Nephron progenitor cell (in vitro differentiated cells): ENCODE measurements at regions not wholly inside any gene's neighbourhood (a gene's known extent, or its start where the extent isn't known, plus 50 kb on each side); places are given as distances from the start of the nearest gene placed in this dataset.

ENCODE experiments used
- DNase-seq: peaks from one replicate; pipeline ENCODE4 v3.0.0; 2021
- H3K27ac Mint-ChIP-seq: 2 replicates; pipeline ENCODE4 v1.8.0; 2021; ENCODE audit warnings: mild to moderate bottlenecking, moderate library complexity, mixed read lengths
- H3K27me3 Mint-ChIP-seq: 2 replicates; pipeline ENCODE4 v1.8.0; 2021; ENCODE audit warnings: mild to moderate bottlenecking, low read depth, mixed read lengths; ENCODE audit not compliant: poor library complexity
- H3K36me3 Mint-ChIP-seq: 2 replicates; pipeline ENCODE4 v1.8.0; 2021; ENCODE audit warnings: low read depth, mixed read lengths
- H3K4me1 Mint-ChIP-seq: 2 replicates; pipeline ENCODE4 v1.8.0; 2021; ENCODE audit warnings: mixed read lengths
- H3K4me3 Mint-ChIP-seq: 2 replicates; pipeline ENCODE4 v1.8.0; 2021; ENCODE audit warnings: mild to moderate bottlenecking, moderate library complexity, mixed read lengths
- H3K9me3 Mint-ChIP-seq: 2 replicates; pipeline ENCODE4 v1.8.0; 2021; ENCODE audit warnings: mild to moderate bottlenecking, moderate library complexity, mixed read lengths
- TF ChIP-seq, protein P1 (sequence below): fragments of 200-600 bp; sonication (generic); IDR thresholded peaks from 2 replicates; pipeline ENCODE4 v1.5.0; 2021; ENCODE audit warnings: antibody characterized with exemption

GRCh38 chr11:8838248-8838647, 72.7 kb upstream of the AKIP1 start:
- no peaks in the 10 kb centered on the region for H3K9me3 Mint-ChIP-seq
- H3K4me3 Mint-ChIP-seq: no peak overlapping the region
- peak overlapping the region; percentile 58 for H3K27ac Mint-ChIP-seq
- TF ChIP-seq, protein P1, sequence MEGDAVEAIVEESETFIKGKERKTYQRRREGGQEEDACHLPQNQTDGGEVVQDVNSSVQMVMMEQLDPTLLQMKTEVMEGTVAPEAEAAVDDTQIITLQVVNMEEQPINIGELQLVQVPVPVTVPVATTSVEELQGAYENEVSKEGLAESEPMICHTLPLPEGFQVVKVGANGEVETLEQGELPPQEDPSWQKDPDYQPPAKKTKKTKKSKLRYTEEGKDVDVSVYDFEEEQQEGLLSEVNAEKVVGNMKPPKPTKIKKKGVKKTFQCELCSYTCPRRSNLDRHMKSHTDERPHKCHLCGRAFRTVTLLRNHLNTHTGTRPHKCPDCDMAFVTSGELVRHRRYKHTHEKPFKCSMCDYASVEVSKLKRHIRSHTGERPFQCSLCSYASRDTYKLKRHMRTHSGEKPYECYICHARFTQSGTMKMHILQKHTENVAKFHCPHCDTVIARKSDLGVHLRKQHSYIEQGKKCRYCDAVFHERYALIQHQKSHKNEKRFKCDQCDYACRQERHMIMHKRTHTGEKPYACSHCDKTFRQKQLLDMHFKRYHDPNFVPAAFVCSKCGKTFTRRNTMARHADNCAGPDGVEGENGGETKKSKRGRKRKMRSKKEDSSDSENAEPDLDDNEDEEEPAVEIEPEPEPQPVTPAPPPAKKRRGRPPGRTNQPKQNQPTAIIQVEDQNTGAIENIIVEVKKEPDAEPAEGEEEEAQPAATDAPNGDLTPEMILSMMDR: no peak
- H3K36me3 Mint-ChIP-seq: peaks cover 32% of the 10 kb centered on the region
- no peaks in the 10 kb centered on the region for H3K27me3 Mint-ChIP-seq
- peaks cover 46% of the 10 kb centered on the region for H3K4me1 Mint-ChIP-seq
- DNase-seq: no peak

GRCh38 chr11:8839306-8839956, 71.6 kb upstream of the AKIP1 start:
- DNase-seq: no peak
- Mint-ChIP-seq H3K27me3 (no peaks in the 10 kb centered on the region), H3K4me3 (peak overlapping the region; percentile 47), H3K4me1 (peaks cover 40% of the 10 kb centered on the region), H3K27ac (peak overlapping the region; percentile 92), H3K36me3 (peaks cover 32% of the 10 kb centered on the region), H3K9me3 (no peaks in the 10 kb centered on the region)
- TF ChIP-seq, protein P1: no peak

DNA sequence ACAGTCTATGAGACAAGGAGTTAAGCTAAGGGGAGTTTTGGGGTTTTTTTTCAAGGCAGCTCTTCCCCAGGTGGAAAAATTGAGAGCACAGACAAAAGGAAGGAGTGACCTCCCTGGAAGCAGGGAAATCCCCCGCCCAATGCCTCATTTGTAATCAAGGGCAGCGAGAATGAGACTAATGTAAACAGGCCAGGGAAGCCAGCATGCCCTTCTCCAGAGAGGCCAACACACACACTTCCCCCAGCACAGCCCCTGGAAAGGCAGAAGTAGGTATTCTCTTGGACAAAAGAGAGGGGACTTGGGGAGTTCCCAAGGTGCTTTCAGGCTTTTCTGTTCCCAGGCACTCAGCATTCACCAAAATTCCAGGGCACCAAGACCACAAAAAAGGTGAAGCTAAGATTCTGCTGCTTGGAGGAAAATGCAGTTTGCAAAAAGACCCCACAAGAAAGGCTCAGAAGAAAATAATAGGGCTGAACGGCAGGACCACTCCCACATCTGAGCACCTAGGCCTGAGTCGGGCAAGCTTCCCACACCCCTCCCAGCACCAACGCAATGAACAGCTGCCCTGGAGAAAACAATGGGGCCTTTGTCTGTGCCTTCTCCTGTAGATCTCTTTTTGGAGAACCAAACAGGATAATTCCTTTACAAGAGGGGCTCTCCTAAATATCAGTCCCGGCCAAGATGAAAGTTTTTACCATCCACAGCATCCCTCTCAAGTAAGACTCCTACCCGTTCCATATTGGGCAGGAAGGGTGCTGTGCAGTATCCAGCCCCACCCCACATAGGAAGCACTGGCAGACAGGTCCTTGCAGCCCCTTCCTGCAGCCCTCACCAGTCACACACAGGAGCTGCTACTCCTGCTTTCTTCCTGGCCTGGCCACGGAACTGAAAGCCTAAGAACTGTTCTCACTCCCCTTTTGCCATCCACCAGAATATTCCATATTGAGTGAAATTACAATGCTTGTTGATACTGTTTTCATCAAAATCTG, 70.7 kb upstream of the AKIP1 start:
- H3K27me3 Mint-ChIP-seq: no peaks in the 10 kb centered on the region
- peaks cover 30% of the 10 kb centered on the region for H3K36me3 Mint-ChIP-seq
- no peaks in the 10 kb centered on the region for H3K9me3 Mint-ChIP-seq
- H3K27ac Mint-ChIP-seq: peak overlapping the region; percentile 95
- H3K4me1 Mint-ChIP-seq: peaks cover 39% of the 10 kb centered on the region
- TF ChIP-seq, protein P1: no peak
- peak overlapping the region; percentile 47 for H3K4me3 Mint-ChIP-seq
- DNase-seq: peak; percentile 23

- no peak for DNase-seq
- no peaks in the 10 kb centered on the region for H3K27me3 Mint-ChIP-seq
- H3K36me3 Mint-ChIP-seq: peaks cover 18% of the 10 kb centered on the region
- no peak overlapping the region for H3K4me3 Mint-ChIP-seq
- no peaks in the 10 kb centered on the region for H3K9me3 Mint-ChIP-seq
- no peak overlapping the region for H3K27ac Mint-ChIP-seq
- TF ChIP-seq, protein P1: no peak
- H3K4me1 Mint-ChIP-seq: peaks cover 39% of the 10 kb centered on the region
These were observed 69.1 kb upstream of the AKIP1 start for GRCh38 chr11:8841899-8842298.

GRCh38 chr11:8858808-8859207, 52.2 kb upstream of the AKIP1 start:
- peaks cover 11% of the 10 kb centered on the region for H3K4me1 Mint-ChIP-seq

More at GRCh38 chr11:8858808-8859207, 52.2 kb upstream of the AKIP1 start:
- Mint-ChIP-seq H3K27me3 (no peaks in the 10 kb centered on the region), H3K9me3 (peaks cover 22% of the 10 kb centered on the region), H3K4me3 (no peak overlapping the region), H3K27ac (no peak overlapping the region), H3K36me3 (peaks cover 14% of the 10 kb centered on the region)
- no peak for DNase-seq
- TF ChIP-seq, protein P1: no peak
